Subcutaneous abdominal adipose tissue (tissue), 5 donors: ENCODE measurements at regions not wholly inside any gene's neighbourhood (a gene's known extent, or its start where the extent isn't known, plus 50 kb on each side); places are given as distances from the start of the nearest gene placed in this dataset.
"Not testable (repeated sequence)": the region's sequence is repeated elsewhere in the genome, so short reads cannot be mapped to it uniquely, and the experiment has no call there.

Experiments
- H3K27ac ChIP-seq: one replicate; pipeline ENCODE4 v1.7.0; 2013; ENCODE audit warnings: low read depth, mild to moderate bottlenecking, inconsistent platforms, low read length, moderate library complexity
- H3K27me3 ChIP-seq, 5 donors: one replicate each; pipeline ENCODE4 v1.7.0; 2013; ENCODE audit warnings: low read length in 5 of 5, inconsistent platforms in 1 of 5; ENCODE audit not compliant: control insufficient read depth in 5 of 5, insufficient read depth in 4 of 5
- H3K36me3 ChIP-seq, 5 donors: one replicate each; pipeline ENCODE4 v1.7.0; 2013; ENCODE audit warnings: low read length in 5 of 5; ENCODE audit not compliant: control insufficient read depth in 5 of 5, insufficient read depth in 5 of 5
- H3K4me1 ChIP-seq, 5 donors: one replicate each; pipeline ENCODE4 v1.7.0; 2013; ENCODE audit warnings: low read length in 5 of 5, mild to moderate bottlenecking in 3 of 5, moderate library complexity in 1 of 5; ENCODE audit not compliant: control insufficient read depth in 5 of 5, insufficient read depth in 5 of 5
- H3K4me3 ChIP-seq, 5 donors: one replicate each; pipeline ENCODE4 v1.7.0; 2013; ENCODE audit warnings: low read length in 5 of 5, low read depth in 1 of 5
- H3K9ac ChIP-seq, 5 donors: one replicate each; pipeline ENCODE4 v1.7.0; 2013; ENCODE audit warnings: low read length in 5 of 5, mild to moderate bottlenecking in 4 of 5, moderate library complexity in 3 of 5
- H3K9me3 ChIP-seq, 5 donors: one replicate each; pipeline ENCODE4 v1.7.0; 2013; ENCODE audit warnings: low read length in 5 of 5; ENCODE audit not compliant: control insufficient read depth in 5 of 5
- donor health status: healthy.
- donor health status: healthy.
- donor health status: healthy.
- donor health status: healthy.
- donor health status: healthy.

DNA sequence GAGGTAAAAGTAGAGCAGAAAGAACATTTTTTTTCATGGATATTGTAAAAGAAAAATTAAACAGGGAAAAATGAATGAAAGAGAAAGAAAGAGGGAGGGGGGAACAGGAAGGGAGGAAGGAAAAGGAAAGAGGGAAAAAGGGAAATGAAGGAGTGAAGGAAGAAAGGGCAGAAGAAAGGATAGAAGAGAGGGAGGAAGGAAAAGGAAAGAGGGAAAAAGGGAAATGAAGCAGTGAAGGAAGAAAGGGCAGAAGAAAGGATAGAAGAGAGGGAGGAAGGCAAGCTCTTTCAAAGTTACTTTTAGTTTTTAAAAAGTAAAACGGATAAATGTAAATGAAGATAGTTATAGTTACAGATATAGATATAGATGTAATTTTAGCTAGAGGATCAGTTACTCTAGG is 1676.7 kb downstream of the MRPL39 start:
- H3K4me1 ChIP-seq: no peaks in the 10 kb centered on the region

DNA sequence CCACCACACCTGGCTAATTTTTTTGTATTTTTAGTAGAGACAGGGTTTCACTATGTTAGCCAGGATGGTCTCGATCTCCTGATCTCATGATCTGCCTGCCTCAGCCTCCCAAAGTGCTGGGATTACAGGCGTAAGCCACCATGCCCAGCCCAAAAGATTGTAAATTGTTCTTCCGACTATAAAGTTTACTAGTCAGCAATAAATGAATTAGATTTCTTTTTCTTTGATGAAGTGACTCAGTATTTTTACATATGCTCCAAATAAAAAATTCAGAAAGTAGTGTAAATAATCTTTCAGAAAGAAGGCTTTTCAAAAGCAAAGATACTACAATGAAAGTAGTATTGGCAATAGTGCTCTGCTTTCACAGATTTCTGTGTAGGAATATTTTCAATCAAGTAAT is 1680.9 kb downstream of the MRPL39 start:
- not testable (repeated sequence) for H3K9me3 ChIP-seq, H3K27me3 ChIP-seq, H3K4me1 ChIP-seq, H3K4me3 ChIP-seq, H3K9ac ChIP-seq, H3K36me3 ChIP-seq, H3K27ac ChIP-seq

More for the DNA sequence above, 1676.7 kb downstream of the MRPL39 start:
- H3K9ac ChIP-seq: no peak overlapping the region
- no peaks in the 10 kb centered on the region for H3K9me3 ChIP-seq
- H3K27ac ChIP-seq: no peak overlapping the region
- H3K27me3 ChIP-seq: no peaks in the 10 kb centered on the region
- H3K36me3 ChIP-seq: no peaks in the 10 kb centered on the region
- H3K4me3 ChIP-seq: no peak overlapping the region

DNA sequence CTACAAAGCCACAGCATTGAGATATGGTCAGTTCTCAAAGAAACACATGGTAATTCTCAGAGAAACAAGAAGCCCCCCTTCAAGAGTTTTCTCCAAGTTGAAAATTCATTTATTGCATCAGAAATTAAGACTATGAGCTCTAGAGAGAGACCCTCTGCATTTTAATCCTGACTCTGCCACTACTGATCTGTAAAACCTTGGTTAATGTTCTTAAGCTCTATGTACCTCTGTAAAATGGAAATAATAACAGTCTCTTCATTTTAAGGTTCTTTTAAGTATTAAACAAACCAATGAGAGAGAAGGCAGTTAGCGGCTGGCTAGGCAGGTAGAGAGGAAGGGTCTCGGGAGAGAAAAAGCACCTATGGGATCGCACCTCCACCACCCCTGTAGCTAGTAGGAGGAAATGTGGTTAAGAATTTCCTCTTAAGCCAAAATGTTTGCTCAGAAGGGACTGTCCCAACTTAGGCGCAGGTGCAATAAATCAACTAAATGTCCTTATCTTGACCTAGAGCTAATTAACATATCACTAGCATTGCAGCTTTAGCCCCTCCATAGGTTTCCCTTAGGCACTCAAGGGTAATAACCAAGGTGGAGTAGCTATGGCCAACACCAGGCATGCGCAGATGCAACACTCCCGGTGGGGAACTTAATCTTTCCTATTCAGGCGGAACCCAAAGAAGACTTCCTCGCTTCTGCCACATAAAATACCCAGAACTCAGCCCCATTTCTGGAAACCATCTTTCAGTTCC is 1685.4 kb downstream of the MRPL39 start:
- Histone ChIP-seq H3K9ac (no peak overlapping the region), H3K4me3 (no peak overlapping the region)

DNA sequence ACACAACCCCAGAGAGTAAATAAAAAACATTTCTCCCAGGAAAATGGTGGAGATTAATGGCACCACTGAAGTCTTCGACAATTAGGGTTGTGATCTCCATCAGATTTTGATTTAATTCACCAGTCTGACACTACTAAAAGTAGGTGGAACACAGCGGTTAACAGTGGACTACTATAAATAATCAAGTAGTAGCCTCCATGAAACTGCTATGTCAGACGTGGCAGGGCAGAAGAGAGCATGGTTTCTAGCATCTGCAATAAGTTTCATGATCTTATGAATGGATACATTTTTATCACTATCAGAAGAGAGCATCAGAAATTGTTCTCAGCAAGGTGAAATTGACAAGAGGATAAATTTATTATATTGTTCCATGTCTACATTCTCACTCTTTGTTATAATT is 1706.6 kb downstream of the MRPL39 start:
- no peaks in the 10 kb centered on the region for H3K9me3 ChIP-seq
- no peaks in the 10 kb centered on the region for H3K27me3 ChIP-seq
- H3K36me3 ChIP-seq: no peaks in the 10 kb centered on the region
- H3K9ac ChIP-seq: no peak overlapping the region
- H3K27ac ChIP-seq: no peak overlapping the region
- no peak overlapping the region for H3K4me3 ChIP-seq
- H3K4me1 ChIP-seq: no peaks in the 10 kb centered on the region

More for the DNA sequence above, 1685.4 kb downstream of the MRPL39 start:
- H3K36me3 ChIP-seq: no peaks in the 10 kb centered on the region
- H3K27ac ChIP-seq: no peak overlapping the region
- no peaks in the 10 kb centered on the region for H3K27me3 ChIP-seq
- H3K9me3 ChIP-seq: peaks cover 0 to 3% (median 0%) of the 10 kb centered on the region in 5 donors
- H3K4me1 ChIP-seq: no peaks in the 10 kb centered on the region

DNA sequence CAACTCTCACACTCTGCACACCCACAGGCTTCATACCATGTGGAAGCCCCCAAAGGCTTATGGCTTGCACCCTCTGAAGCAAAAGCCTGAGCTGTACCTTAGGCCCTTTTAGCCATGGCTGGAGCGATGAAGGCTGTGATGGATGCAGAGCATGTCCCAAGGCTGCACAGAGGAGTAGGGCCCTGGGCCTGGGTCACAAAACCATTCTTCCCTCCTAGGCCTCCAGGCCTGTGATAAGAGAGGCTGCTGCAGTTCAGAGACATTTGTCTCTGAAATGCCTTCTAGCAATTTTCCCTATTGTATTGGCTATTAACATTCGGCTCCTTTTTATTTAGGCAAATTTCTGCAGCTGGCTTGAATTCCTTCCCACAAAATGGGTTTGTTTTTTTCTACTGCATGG is 1707.7 kb downstream of the MRPL39 start:
- Histone ChIP-seq H3K36me3 (no peaks in the 10 kb centered on the region), H3K9me3 (no peaks in the 10 kb centered on the region), H3K27me3 (no peaks in the 10 kb centered on the region), H3K9ac (no peak overlapping the region), H3K4me3 (no peak overlapping the region), H3K4me1 (no peaks in the 10 kb centered on the region), H3K27ac (no peak overlapping the region)

DNA sequence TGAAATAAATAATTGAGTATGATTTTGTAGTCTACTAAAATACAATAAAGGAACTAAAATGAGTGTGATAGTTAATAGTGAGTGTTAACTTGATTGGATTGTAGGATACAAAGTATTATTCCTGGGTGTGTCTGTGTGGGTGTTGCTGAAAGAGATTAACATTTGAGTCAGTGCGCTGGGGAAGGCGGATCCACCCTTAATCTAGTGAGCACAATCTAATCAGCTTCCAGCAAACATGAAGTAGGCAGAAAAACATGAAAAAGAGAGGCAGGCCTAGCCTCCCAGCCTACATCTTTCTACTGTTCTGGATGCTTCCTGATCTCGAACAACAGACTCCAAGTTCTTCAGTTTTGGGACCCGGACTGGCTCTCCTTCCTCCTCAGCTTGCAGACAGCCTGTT is 1716.6 kb downstream of the MRPL39 start:
- H3K27me3 ChIP-seq: no peaks in the 10 kb centered on the region
- no peak overlapping the region for H3K9ac ChIP-seq
- no peaks in the 10 kb centered on the region for H3K4me1 ChIP-seq
- no peaks in the 10 kb centered on the region for H3K36me3 ChIP-seq
- H3K4me3 ChIP-seq: no peak overlapping the region
- no peaks in the 10 kb centered on the region for H3K9me3 ChIP-seq
- H3K27ac ChIP-seq: no peak overlapping the region

DNA sequence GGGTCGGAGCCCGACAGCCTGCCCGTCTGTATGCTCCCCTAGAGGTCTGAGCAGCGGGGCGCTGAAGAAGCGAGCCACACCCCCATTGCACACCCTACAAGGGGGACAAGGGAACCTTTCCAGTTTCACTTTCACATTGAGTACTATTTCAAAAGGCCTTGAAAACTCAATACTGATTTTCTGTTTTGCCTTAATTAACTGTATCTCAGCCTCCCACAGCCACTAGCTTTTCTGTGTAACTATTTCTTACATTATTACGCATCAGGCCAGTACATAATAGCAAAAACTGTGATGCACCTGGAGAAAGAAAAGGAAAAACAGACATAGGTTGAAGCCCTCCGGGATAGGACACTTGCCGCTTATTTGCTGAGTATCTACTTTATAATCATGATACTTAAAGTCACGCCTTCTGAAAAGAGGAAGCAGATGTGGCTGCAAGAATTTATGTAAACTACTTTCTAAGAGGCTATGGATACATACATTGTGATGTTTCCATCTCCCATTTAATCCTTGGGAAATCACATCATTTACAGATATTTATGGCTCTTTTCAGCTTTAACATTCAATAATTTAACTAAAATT is 1719.5 kb downstream of the MRPL39 start:
- Histone ChIP-seq H3K4me3 (peak overlapping the region in 1 of 5 donors; percentile 17), H3K27me3 (no peaks in the 10 kb centered on the region), H3K27ac (no peak overlapping the region), H3K9ac (no peak overlapping the region), H3K9me3 (no peaks in the 10 kb centered on the region), H3K36me3 (no peaks in the 10 kb centered on the region), H3K4me1 (no peaks in the 10 kb centered on the region)

DNA sequence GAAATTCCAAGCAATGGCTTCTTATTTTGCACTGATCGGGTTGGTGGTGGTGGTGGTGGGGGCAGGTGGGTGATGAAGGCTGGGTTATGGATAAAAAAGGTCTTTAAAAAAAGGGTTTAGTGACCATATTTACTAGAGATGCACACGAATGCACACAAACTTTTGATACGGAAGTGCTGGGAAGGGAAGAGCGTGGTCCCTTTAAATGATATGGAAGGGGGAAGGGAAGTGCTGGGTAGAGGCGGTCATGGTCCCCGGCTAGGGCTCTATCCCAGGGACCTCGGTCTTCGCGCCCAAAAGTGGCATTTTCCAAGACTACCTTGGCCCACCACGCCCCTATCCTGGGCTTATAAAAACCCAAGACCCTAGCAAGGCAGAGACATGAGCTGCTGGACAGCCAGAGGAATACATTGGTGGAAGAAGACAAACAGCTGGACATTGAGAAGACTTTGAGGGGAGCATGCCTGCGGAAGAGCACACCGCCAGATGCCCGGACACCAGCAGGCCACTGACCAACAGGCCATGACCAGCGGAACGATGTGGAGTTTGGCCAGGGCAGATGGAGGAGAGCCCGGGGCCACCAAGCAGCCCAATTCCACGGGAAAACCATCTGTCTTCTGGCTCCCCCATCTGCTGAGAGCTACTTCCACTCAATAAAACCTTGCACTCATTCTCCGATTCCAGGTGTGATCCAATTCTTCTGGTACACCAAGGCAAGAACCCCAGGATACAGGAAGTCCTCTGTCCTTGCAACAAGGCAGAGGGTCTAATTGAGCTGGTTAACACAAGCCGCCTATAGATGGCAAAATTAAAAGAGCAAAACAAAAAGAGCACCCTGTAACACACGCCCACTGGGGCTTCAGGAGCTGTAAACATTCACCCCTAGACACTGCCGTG is 1720.2 kb downstream of the MRPL39 start:
- H3K27ac ChIP-seq: no peak overlapping the region
- H3K4me3 ChIP-seq: peak overlapping the region in 1 of 5 donors; percentile 17
- no peaks in the 10 kb centered on the region for H3K27me3 ChIP-seq
- H3K36me3 ChIP-seq: no peaks in the 10 kb centered on the region
- no peak overlapping the region for H3K9ac ChIP-seq
- H3K9me3 ChIP-seq: no peaks in the 10 kb centered on the region
- no peaks in the 10 kb centered on the region for H3K4me1 ChIP-seq

DNA sequence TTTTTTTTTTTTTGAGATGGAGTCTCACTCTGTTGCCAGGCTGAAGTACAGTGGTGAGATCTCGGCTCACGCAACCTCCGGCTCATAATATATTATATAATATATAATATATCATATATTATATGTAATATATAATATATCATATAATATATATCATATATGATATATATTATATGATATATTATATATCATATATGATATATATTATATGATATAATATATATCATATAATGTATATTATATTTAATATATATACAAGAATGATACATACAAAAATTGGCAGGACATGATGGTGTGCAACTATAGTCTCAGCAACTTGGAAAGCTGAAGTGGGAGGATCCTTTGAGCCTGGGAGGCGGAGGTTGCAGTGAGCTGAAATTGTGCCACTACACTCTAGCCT is 1725.5 kb downstream of the MRPL39 start:
- H3K27me3 ChIP-seq: no peaks in the 10 kb centered on the region
- H3K9ac ChIP-seq: no peak overlapping the region
- no peaks in the 10 kb centered on the region for H3K9me3 ChIP-seq
- no peaks in the 10 kb centered on the region for H3K36me3 ChIP-seq
- no peaks in the 10 kb centered on the region for H3K4me1 ChIP-seq
- H3K27ac ChIP-seq: no peak overlapping the region
- no peak overlapping the region for H3K4me3 ChIP-seq
